ENCODE measurements at regions not wholly inside any gene's neighbourhood (a gene's known extent, or its start where the extent isn't known, plus 50 kb on each side); places are given as distances from the start of the nearest gene placed in this dataset.

GRCh38 chr1:208834381-208835096 is 590.4 kb upstream of the PLXNA2 start:
- Mint-ChIP-seq H3K4me3 (no peak overlapping the region), H3K27ac (no peak overlapping the region), H3K9me3 (peaks cover 0 to 4% (median 2%) of the 10 kb centered on the region in 7 donors), H3K4me1 (no peaks in the 10 kb centered on the region), H3K27me3 (ENCODE audit: low read depth in 3 of 3) (peaks cover 0 to 2% (median 0%) of the 10 kb centered on the region in 3 donors), H3K36me3 (no peaks in the 10 kb centered on the region)
- no peak for DNase-seq
- Histone ChIP-seq H4K20me1 (ENCODE audit: insufficient read depth, low read length) (no peaks in the 10 kb centered on the region), H3K4me3 (replicated peaks in 1 of 3; ENCODE audit: low read depth in 2 of 3, low read length in 3 of 3) (no peak overlapping the region), H2AFZ (ENCODE audit: insufficient read depth, low read depth, low read length, poor library complexity, severe bottlenecking) (no peak overlapping the region), H3K4me2 (replicated peaks; ENCODE audit: extremely low read depth, low read length, poor library complexity, severe bottlenecking) (no peak overlapping the region), H3K36me3 (replicated peaks in 1 of 2; ENCODE audit: control insufficient read depth in 1 of 2, insufficient read depth in 2 of 2, low read length in 2 of 2) (no peaks in the 10 kb centered on the region), H3K9me3 (replicated peaks in 1 of 2; ENCODE audit: control insufficient read depth in 1 of 2, insufficient read depth in 1 of 2, low read length in 2 of 2) (no peaks in the 10 kb centered on the region), H3K4me1 (ENCODE audit: control insufficient read depth in 1 of 2, insufficient read depth in 2 of 2, low read length in 2 of 2) (no peaks in the 10 kb centered on the region), H3K9ac (ENCODE audit: insufficient read depth, low read length, poor library complexity, severe bottlenecking) (no peak overlapping the region), H3K27ac (ENCODE audit: low read depth in 1 of 2, low read length in 2 of 2) (no peak overlapping the region), H3K79me2 (ENCODE audit: insufficient read depth, low read length) (no peaks in the 10 kb centered on the region), H3K27me3 (ENCODE audit: control insufficient read depth in 2 of 2, insufficient read depth in 2 of 2, low read length in 2 of 2) (no peaks in the 10 kb centered on the region)
- intact Hi-C loops (cut with micrococcal nuclease): no loop called here
- 53% methylated on average over 3 of the region's 11 CpGs for WGBS (ENCODE audit: insufficient coverage)
- TF ChIP-seq, protein P1, sequence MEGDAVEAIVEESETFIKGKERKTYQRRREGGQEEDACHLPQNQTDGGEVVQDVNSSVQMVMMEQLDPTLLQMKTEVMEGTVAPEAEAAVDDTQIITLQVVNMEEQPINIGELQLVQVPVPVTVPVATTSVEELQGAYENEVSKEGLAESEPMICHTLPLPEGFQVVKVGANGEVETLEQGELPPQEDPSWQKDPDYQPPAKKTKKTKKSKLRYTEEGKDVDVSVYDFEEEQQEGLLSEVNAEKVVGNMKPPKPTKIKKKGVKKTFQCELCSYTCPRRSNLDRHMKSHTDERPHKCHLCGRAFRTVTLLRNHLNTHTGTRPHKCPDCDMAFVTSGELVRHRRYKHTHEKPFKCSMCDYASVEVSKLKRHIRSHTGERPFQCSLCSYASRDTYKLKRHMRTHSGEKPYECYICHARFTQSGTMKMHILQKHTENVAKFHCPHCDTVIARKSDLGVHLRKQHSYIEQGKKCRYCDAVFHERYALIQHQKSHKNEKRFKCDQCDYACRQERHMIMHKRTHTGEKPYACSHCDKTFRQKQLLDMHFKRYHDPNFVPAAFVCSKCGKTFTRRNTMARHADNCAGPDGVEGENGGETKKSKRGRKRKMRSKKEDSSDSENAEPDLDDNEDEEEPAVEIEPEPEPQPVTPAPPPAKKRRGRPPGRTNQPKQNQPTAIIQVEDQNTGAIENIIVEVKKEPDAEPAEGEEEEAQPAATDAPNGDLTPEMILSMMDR (IDR thresholded peaks at IDR 0.05): no peak

DNA sequence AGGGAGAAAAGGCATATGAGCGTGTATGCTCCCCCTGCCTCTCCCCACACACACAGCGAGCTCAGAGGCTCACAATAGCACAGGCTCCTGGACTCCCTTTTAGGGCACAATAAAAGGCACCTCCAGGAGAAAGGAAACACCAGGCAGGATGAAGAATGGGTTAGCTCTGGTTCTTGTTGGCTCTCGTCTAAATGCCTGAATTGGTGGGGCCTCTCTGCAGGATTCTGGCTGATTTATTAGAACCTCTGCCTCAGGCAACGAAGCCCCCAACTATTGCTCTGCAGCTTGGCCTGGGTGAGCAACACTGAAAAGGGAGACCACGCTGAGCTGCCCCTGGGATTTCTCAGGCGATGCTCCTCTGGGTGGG is 590.9 kb upstream of the PLXNA2 start:
- Histone ChIP-seq H3K4me1 (ENCODE audit: control insufficient read depth in 1 of 2, insufficient read depth in 2 of 2, low read length in 2 of 2) (no peaks in the 10 kb centered on the region), H3K9ac (ENCODE audit: insufficient read depth, low read length, poor library complexity, severe bottlenecking) (no peak overlapping the region), H2AFZ (ENCODE audit: insufficient read depth, low read depth, low read length, poor library complexity, severe bottlenecking) (no peak overlapping the region), H3K27me3 (ENCODE audit: control insufficient read depth in 2 of 2, insufficient read depth in 2 of 2, low read length in 2 of 2) (no peaks in the 10 kb centered on the region), H3K79me2 (ENCODE audit: insufficient read depth, low read length) (no peaks in the 10 kb centered on the region), H3K4me2 (replicated peaks; ENCODE audit: extremely low read depth, low read length, poor library complexity, severe bottlenecking) (no peak overlapping the region), H3K27ac (ENCODE audit: low read depth in 1 of 2, low read length in 2 of 2) (no peak overlapping the region), H3K4me3 (replicated peaks in 1 of 3; ENCODE audit: low read depth in 2 of 3, low read length in 3 of 3) (no peak overlapping the region), H3K9me3 (replicated peaks in 1 of 2; ENCODE audit: control insufficient read depth in 1 of 2, insufficient read depth in 1 of 2, low read length in 2 of 2) (no peaks in the 10 kb centered on the region), H4K20me1 (ENCODE audit: insufficient read depth, low read length) (no peaks in the 10 kb centered on the region), H3K36me3 (replicated peaks in 1 of 2; ENCODE audit: control insufficient read depth in 1 of 2, insufficient read depth in 2 of 2, low read length in 2 of 2) (no peaks in the 10 kb centered on the region)
- H3K27ac Mint-ChIP-seq: no peak overlapping the region
- no peak overlapping the region for H3K4me3 Mint-ChIP-seq
- DNase-seq: no peak
- intact Hi-C loops (cut with micrococcal nuclease): no loop called here
- H3K4me1 Mint-ChIP-seq: no peaks in the 10 kb centered on the region
- no peaks in the 10 kb centered on the region for H3K27me3 Mint-ChIP-seq (ENCODE audit: low read depth in 3 of 3)
- peaks cover 0 to 4% (median 2%) of the 10 kb centered on the region in 7 donors for H3K9me3 Mint-ChIP-seq
- H3K36me3 Mint-ChIP-seq: no peaks in the 10 kb centered on the region
- 94% methylated on average over 4 of the region's 6 CpGs for WGBS (ENCODE audit: insufficient coverage)
- TF ChIP-seq, protein P1 (IDR thresholded peaks at IDR 0.05): no peak
